Keratinocyte (primary cell): ENCODE measurements at regions not wholly inside any gene's neighbourhood (a gene's known extent, or its start where the extent isn't known, plus 50 kb on each side); places are given as distances from the start of the nearest gene placed in this dataset.

Source experiments
- CTCF ChIP-seq, 3 experiments: IDR thresholded peaks in 1 of 3; conservative IDR thresholded peaks in 1 of 3; optimal IDR thresholded peaks in 1 of 3; 2 replicates in 2 of 3; 3 replicates in 1 of 3; pipeline versions ENCODE3 to v1.5.1; 2011; ENCODE audit warnings: low read length in 3 of 3, mild to moderate bottlenecking in 3 of 3, moderate library complexity in 2 of 3, control low read depth in 1 of 3, inconsistent platforms in 1 of 3; ENCODE audit not compliant: insufficient read depth in 2 of 3; ENCODE audit errors: extremely low read depth in 1 of 3
- EZH2 ChIP-seq: IDR thresholded peaks from one replicate; pipeline ENCODE4 v1.6.1; 2012; ENCODE audit warnings: inconsistent platforms, mild to moderate bottlenecking, low read length, moderate library complexity

- no peak for TF ChIP-seq CTCF (optimal IDR thresholded peaks at IDR 0.05 in 1 of 3, IDR thresholded peaks at IDR 0.05 in 1 of 3, conservative IDR thresholded peaks at IDR 0.05 in 1 of 3; ENCODE audit: extremely low read depth in 1 of 3, insufficient read depth in 2 of 3, low read length in 3 of 3)
- TF ChIP-seq EZH2, result no peak
Observed at GRCh38 chr2:199588054-199588453, 130.3 kb upstream of the SATB2 start.
